Small intestine (tissue), 7 donors: ENCODE measurements at regions not wholly inside any gene's neighbourhood (a gene's known extent, or its start where the extent isn't known, plus 50 kb on each side); places are given as distances from the start of the nearest gene placed in this dataset.
"Not testable (repeated sequence)": the region's sequence is repeated elsewhere in the genome, so short reads cannot be mapped to it uniquely, and the experiment has no call there.

Experiments used
- DNase-seq, 2 donors: peaks; one replicate each; pipeline versions ENCODE4 v3.0.0 to v3.0.0-alpha.2; 2013
- FAIRE-seq: peaks from 2 replicates; lab custom pipeline; 2012; peaks lifted over from hg19 to GRCh38; lab: Jason Lieb, UNC
- H3K27ac ChIP-seq, 3 donors: one replicate each; pipeline ENCODE4 v1.5.1; 2013; ENCODE audit warnings: low read length in 2 of 3, mild to moderate bottlenecking in 2 of 3, control low read depth in 1 of 3, inconsistent platforms in 1 of 3, low read depth in 1 of 3, moderate library complexity in 1 of 3
- H3K27me3 ChIP-seq, 3 donors: one replicate each; pipeline ENCODE4 v1.6.1; 2013; ENCODE audit warnings: low read length in 3 of 3, inconsistent platforms in 1 of 3; ENCODE audit not compliant: control insufficient read depth in 3 of 3, insufficient read depth in 3 of 3
- H3K36me3 ChIP-seq, 3 donors: one replicate each; pipeline ENCODE4 v1.6.1; 2013; ENCODE audit warnings: low read length in 3 of 3, inconsistent platforms in 1 of 3, low read depth in 1 of 3, mild to moderate bottlenecking in 1 of 3, moderate library complexity in 1 of 3; ENCODE audit not compliant: control insufficient read depth in 3 of 3, insufficient read depth in 2 of 3
- H3K4me1 ChIP-seq, 3 donors: one replicate each; pipeline ENCODE4 v1.6.1; 2013; ENCODE audit warnings: low read length in 2 of 3, inconsistent platforms in 1 of 3, low read depth in 1 of 3, mild to moderate bottlenecking in 1 of 3, moderate library complexity in 1 of 3; ENCODE audit not compliant: control insufficient read depth in 3 of 3, insufficient read depth in 2 of 3
- H3K4me3 ChIP-seq, 3 donors: one replicate each; pipeline ENCODE4 v1.5.1; 2013; ENCODE audit warnings: low read length in 3 of 3, control low read depth in 1 of 3, inconsistent platforms in 1 of 3, low read depth in 1 of 3, mild to moderate bottlenecking in 1 of 3, moderate library complexity in 1 of 3
- H3K9me3 ChIP-seq, 2 donors: one replicate each; pipeline ENCODE4 v1.6.1; 2013; ENCODE audit warnings: low read depth in 1 of 2, low read length in 1 of 2; ENCODE audit not compliant: control insufficient read depth in 2 of 2, insufficient read depth in 1 of 2
- WGBS, 3 donors: extraction: QIAGEN DNeasy Blood & Tissue Kit; methylation state at CpG; one replicate each; pipeline ENCODE4 v1.1.7; 2013; 5-methylcytosine and 5-hydroxymethylcytosine counted together
- donor health status: healthy with polysubstance abuse.
- donor health status: control.
- donor health status: control.
- donor health status: Bipolar disorder and iron deficiency.
- donor health status: healthy.

DNA sequence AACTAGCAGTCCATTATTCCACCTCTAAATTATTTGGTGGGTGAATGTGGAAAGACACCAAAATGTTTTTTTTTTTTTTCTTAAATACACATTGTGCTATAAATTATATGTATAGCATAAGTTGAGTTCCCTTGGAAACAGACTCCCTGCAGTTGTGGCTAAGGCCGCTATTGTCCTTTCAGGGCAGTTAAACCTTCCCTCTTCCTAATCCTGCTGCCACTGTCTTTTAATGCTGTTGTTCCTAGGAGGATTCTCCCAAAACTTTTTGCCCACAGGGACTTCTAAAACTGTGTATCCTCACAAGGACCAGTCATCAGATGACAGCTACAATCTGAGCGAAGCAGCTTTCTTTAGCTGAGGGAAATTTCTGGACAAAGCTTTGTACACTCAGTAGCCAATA is 478.9 kb upstream of the CHORDC1 start:
- WGBS, 3 donors: 76 to 90% (median 89%) methylated on average over 2 of the region's 2 CpGs
- Histone ChIP-seq H3K4me3 (no peak overlapping the region), H3K9me3 (no peaks in the 10 kb centered on the region), H3K36me3 (no peaks in the 10 kb centered on the region), H3K27me3 (no peaks in the 10 kb centered on the region), H3K4me1 (no peaks in the 10 kb centered on the region), H3K27ac (no peak overlapping the region)
- DNase-seq (no peak), FAIRE-seq (no peak)

DNA sequence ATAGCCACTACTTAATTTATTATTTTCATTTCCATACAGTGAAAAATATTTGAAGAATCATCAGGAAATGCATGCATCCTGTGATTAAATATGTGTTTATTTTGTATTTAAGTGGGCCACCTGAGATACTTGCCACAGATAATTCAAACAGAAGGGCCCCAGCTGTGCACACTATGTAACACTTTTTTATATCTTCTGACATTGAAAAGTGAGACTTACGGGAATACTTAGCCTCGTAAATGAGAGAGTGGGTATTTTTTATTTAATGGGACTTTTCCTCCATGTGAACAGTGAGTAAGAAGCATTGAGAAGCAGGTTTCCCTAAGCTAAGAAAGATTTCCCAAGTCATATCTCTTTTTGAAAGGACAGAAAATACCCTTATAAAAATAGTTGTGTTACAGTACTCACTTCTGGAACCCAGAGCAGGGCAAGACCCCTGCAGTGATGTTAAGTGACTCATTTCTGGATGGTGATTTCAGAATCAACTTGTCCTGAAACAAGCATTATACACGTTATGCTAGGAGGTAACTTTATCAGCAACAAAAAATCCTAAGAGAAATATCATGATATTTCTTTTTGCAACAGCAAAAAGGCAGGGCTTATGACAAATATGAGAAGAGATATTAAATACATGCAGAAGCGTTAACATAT is 478.1 kb upstream of the CHORDC1 start:
- no peaks in the 10 kb centered on the region for H3K36me3 ChIP-seq
- DNase-seq: no peak
- no peak for FAIRE-seq
- H3K9me3 ChIP-seq: no peaks in the 10 kb centered on the region
- no peak overlapping the region for H3K27ac ChIP-seq
- no peaks in the 10 kb centered on the region for H3K4me1 ChIP-seq
- H3K4me3 ChIP-seq: no peak overlapping the region
- no peaks in the 10 kb centered on the region for H3K27me3 ChIP-seq
- 45 to 61% (median 46%) methylated on average over 4 of the region's 4 CpGs for WGBS, 3 donors

DNA sequence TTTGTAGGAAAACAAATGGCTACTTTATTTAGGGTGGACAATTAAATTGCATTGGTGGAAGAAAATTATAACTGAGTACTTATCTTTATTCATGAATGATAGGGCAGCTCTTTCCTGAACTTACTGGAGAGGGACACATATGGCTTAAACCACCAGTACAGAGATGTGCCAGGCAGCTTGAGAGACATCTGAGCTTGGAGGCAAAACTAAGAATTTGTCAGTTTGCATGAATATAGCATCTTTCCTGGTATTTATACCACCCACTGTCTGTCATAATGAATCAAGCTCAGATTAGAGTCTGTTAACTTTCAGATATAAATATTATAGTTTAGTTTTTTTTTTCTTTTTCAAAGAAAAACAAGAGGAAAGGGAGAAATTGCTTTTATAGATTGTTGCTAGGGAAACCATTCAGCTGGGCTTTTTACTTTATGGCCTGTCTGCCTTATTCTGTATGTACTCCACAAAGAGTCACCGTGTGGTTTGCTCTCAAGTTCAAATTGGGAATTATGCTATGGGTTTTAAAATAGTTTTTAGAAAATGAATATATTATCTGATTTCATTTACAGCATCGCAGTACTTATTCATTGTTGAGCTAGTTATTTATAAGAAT is 477.0 kb upstream of the CHORDC1 start:
- no peaks in the 10 kb centered on the region for H3K27me3 ChIP-seq
- H3K9me3 ChIP-seq: no peaks in the 10 kb centered on the region
- H3K4me1 ChIP-seq: no peaks in the 10 kb centered on the region
- H3K27ac ChIP-seq: no peak overlapping the region
- FAIRE-seq (no peak), DNase-seq (no peak)
- H3K36me3 ChIP-seq: no peaks in the 10 kb centered on the region
- no peak overlapping the region for H3K4me3 ChIP-seq
- WGBS, 3 donors: 48 to 64% (median 49%) methylated on average over 2 of the region's 2 CpGs

GRCh38 chr11:90698238-90698637 is 475.4 kb upstream of the CHORDC1 start:
- no peak for FAIRE-seq
- Histone ChIP-seq H3K27me3 (no peaks in the 10 kb centered on the region), H3K4me1 (no peaks in the 10 kb centered on the region), H3K36me3 (no peaks in the 10 kb centered on the region), H3K4me3 (no peak overlapping the region), H3K27ac (no peak overlapping the region), H3K9me3 (no peaks in the 10 kb centered on the region)
- no peak for DNase-seq

DNA sequence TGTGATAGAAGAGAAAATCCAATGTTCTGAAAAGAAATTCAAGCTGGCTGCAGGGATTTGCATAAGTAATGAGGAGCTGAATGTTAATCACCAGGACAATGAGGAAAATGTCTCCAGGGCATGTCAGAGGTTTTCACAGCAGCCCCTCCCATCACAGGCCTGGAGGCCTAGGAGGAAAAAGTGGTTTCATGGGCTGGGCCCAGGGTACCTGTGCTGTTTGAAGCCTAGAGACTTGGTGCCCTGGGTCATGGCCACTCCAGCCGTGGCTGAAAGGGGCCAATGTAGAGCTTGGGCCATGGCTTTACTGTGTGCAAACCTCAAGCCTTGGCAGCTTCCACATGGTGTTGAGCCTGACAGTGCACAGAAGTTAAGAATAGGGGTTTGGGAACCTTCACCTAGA is 452.6 kb upstream of the CHORDC1 start:
- WGBS, 3 donors: 67 to 83% (median 76%) methylated on average over 1 of the region's 1 CpG
- not testable (repeated sequence) for DNase-seq, H3K27me3 ChIP-seq, H3K4me1 ChIP-seq, H3K9me3 ChIP-seq, H3K36me3 ChIP-seq, H3K27ac ChIP-seq, H3K4me3 ChIP-seq, FAIRE-seq

GRCh38 chr11:90669094-90669493 is 446.2 kb upstream of the CHORDC1 start:
- H3K4me1 ChIP-seq: no peaks in the 10 kb centered on the region
- H3K36me3 ChIP-seq: no peaks in the 10 kb centered on the region
- no peaks in the 10 kb centered on the region for H3K9me3 ChIP-seq
- WGBS, 3 donors: 90 to 95% (median 93%) methylated on average over 2 of the region's 2 CpGs
- no peak overlapping the region for H3K4me3 ChIP-seq
- H3K27me3 ChIP-seq: no peaks in the 10 kb centered on the region
- FAIRE-seq (no peak), DNase-seq (no peak)
- H3K27ac ChIP-seq: no peak overlapping the region

DNA sequence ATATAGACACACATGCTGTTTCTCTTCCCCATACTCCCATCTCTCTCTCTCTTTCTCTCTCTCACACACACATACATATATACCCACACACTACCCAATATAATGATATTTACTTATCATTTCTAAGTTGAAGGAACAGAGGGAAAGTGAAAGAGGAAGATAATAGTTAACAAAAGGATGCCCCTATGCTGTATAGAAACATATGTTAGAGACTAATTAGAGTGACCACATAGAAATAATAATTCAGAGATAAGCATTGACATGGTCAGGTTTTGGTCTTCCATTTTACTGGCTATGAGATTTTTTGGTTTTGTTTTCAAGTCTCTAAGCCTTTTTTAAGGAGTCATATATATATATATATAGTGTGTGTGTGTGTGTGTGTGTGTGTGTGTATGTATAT is 445.7 kb upstream of the CHORDC1 start:
- no peak overlapping the region for H3K4me3 ChIP-seq
- no peaks in the 10 kb centered on the region for H3K27me3 ChIP-seq
- no peak for FAIRE-seq
- no peaks in the 10 kb centered on the region for H3K36me3 ChIP-seq
- no peak for DNase-seq
- no peaks in the 10 kb centered on the region for H3K4me1 ChIP-seq
- no peaks in the 10 kb centered on the region for H3K9me3 ChIP-seq
- no peak overlapping the region for H3K27ac ChIP-seq

DNA sequence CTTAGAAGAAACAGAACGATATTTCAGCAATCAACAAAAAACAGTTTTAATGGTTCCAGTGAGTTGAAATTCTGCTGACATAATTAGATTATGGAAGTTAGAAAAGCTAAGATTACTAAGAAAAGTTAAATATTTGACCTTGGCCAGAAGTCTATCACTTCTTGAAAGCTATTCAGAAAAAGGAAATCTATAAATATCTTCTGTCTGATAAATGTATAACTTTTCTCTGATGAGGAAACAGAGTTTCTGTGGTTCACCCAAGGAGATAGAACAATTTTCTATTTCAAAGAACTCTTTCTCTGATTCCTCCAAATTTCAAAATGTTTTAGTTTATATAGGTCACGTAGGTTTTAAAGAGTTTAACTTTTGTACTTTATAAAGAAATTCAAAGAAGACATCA is 438.4 kb upstream of the CHORDC1 start:
- Histone ChIP-seq H3K9me3 (no peaks in the 10 kb centered on the region), H3K4me3 (no peak overlapping the region), H3K36me3 (no peaks in the 10 kb centered on the region), H3K4me1 (no peaks in the 10 kb centered on the region), H3K27me3 (no peaks in the 10 kb centered on the region), H3K27ac (no peak overlapping the region)
- no peak for DNase-seq
- no peak for FAIRE-seq
- WGBS, 3 donors: 70 to 79% (median 71%) methylated on average over 2 of the region's 2 CpGs

GRCh38 chr11:90656171-90656570 is 433.3 kb upstream of the CHORDC1 start:
- FAIRE-seq (no peak), DNase-seq (no peak)
- H3K4me3 ChIP-seq: no peak overlapping the region
- H3K4me1 ChIP-seq: no peaks in the 10 kb centered on the region
- H3K27me3 ChIP-seq: no peaks in the 10 kb centered on the region
- WGBS, 3 donors: 70 to 82% (median 80%) methylated on average over 2 of the region's 2 CpGs
- H3K27ac ChIP-seq: no peak overlapping the region
- H3K36me3 ChIP-seq: no peaks in the 10 kb centered on the region
- H3K9me3 ChIP-seq: no peaks in the 10 kb centered on the region
